LNCAP (cell line): ENCODE measurements at regions not wholly inside any gene's neighbourhood (a gene's known extent, or its start where the extent isn't known, plus 50 kb on each side); places are given as distances from the start of the nearest gene placed in this dataset.

Experiments used
- CTCF ChIP-seq: fragments of 450-650 bp; IDR thresholded peaks from 2 replicates; pipeline ENCODE4 v1.5.1; 2017; ENCODE audit warnings: mild to moderate bottlenecking

- no peak for TF ChIP-seq CTCF
Observed at GRCh38 chr21:16992448-16992847, 520.4 kb upstream of the CXADR start.

- TF ChIP-seq CTCF, result no peak
Observed at GRCh38 chr21:16993416-16994038, 519.3 kb upstream of the CXADR start.

- no peak for TF ChIP-seq CTCF
Observed at GRCh38 chr21:17002594-17003257, 510.1 kb upstream of the CXADR start.

GRCh38 chr21:17003258-17003615 is 509.6 kb upstream of the CXADR start:
- TF ChIP-seq CTCF, result no peak

- TF ChIP-seq CTCF, result no peak
Observed at GRCh38 chr21:17003763-17004373, 509.0 kb upstream of the CXADR start.

GRCh38 chr21:17032141-17032655 is 480.6 kb upstream of the CXADR start:
- TF ChIP-seq CTCF, result no peak

GRCh38 chr21:17044696-17045095 is 468.1 kb upstream of the CXADR start:
- no peak for TF ChIP-seq CTCF
